ENCODE measurements at regions not wholly inside any gene's neighbourhood (a gene's known extent, or its start where the extent isn't known, plus 50 kb on each side); places are given as distances from the start of the nearest gene placed in this dataset.

GRCh38 chr1:234985516-234986294 is 142.9 kb downstream of the TOMM20 start:
- Mint-ChIP-seq H3K27me3 (ENCODE audit: low read depth) (peaks cover 2% of the 10 kb centered on the region; the same call in 1 of the 2 replicates), H3K4me3 (no peak overlapping the region), H3K4me1 (peaks cover 31 to 34% of the 10 kb centered on the region in 2 experiments), H3K9me3 (peaks cover 0 to 4% of the 10 kb centered on the region in 2 experiments; a peak in 1 of 5 replicates), H3K36me3 (ENCODE audit: insufficient read depth in 1 of 3, low read depth in 3 of 3) (no peaks in the 10 kb centered on the region), H3K27ac (no peak overlapping the region; a peak in 1 of 7 replicates)
- Histone ChIP-seq H2BK12ac (ENCODE audit: insufficient read length, low read depth, low read length) (no peak overlapping the region), H3K23ac (ENCODE audit: insufficient read length, low read depth, low read length) (no peak overlapping the region), H3K14ac (ENCODE audit: insufficient read depth, low read length) (no peak overlapping the region), H3K4me2 (ENCODE audit: insufficient read depth, insufficient read length, low read length) (no peak overlapping the region), H3K79me1 (ENCODE audit: insufficient read depth, low read depth, low read length, poor library complexity, severe bottlenecking) (no peaks in the 10 kb centered on the region), H2BK120ac (ENCODE audit: low read depth, low read length, poor library complexity, severe bottlenecking) (no peak overlapping the region), H2AK5ac (ENCODE audit: insufficient read length, low read length) (no peak overlapping the region), H3K27ac (ENCODE audit: insufficient read length, low read depth, low read length) (no peak overlapping the region), H3K9me3 (ENCODE audit: control insufficient read depth, low read depth, low read length) (no peaks in the 10 kb centered on the region), H2BK5ac (ENCODE audit: insufficient read length, low read length) (no peak overlapping the region), H4K5ac (ENCODE audit: insufficient read length, low read depth, low read length) (no peak overlapping the region), H2BK20ac (ENCODE audit: low read depth, low read length, poor library complexity, severe bottlenecking) (no peak overlapping the region), H3K56ac (ENCODE audit: insufficient read length, low read depth, low read length) (no peak overlapping the region), H3K79me2 (ENCODE audit: insufficient read depth, low read length) (no peaks in the 10 kb centered on the region), H3K23me2 (ENCODE audit: insufficient read length, low read depth, low read length, poor library complexity, severe bottlenecking) (no peaks in the 10 kb centered on the region), H3K4ac (ENCODE audit: low read depth, low read length) (no peak overlapping the region), H2BK15ac (ENCODE audit: low read depth, low read length) (no peak overlapping the region), H4K91ac (ENCODE audit: insufficient read length, low read depth, low read length) (no peak overlapping the region), H2AFZ (ENCODE audit: low read length) (no peak overlapping the region), H3T11ph (ENCODE audit: low read length) (no peak overlapping the region), H4K8ac (replicated peaks; ENCODE audit: insufficient read length, low read depth, low read length) (no peak overlapping the region), H3K9ac (ENCODE audit: extremely low read depth, insufficient read length, low read length) (no peak overlapping the region), H3K18ac (ENCODE audit: insufficient read length, low read depth, low read length) (no peak overlapping the region), H4K20me1 (ENCODE audit: control insufficient read depth, insufficient read depth, insufficient read length) (no peaks in the 10 kb centered on the region), H3K4me1 (ENCODE audit: insufficient read depth, low read length) (peaks cover 4% of the 10 kb centered on the region; the same call in 1 of the 2 replicates), H3K27me3 (ENCODE audit: insufficient read depth, low read length) (no peaks in the 10 kb centered on the region)
- no peak for TF ChIP-seq CTCF (conservative IDR thresholded peaks at IDR 0.05)
- DNase-seq: no peak
- no CpG with 5 or more reads among the region's 10 CpGs for WGBS (ENCODE audit: extremely low coverage, insufficient read length, low lambda C conversion rate)

All from H9 (cell line).